PC-9 (cell line): ENCODE measurements at regions not wholly inside any gene's neighbourhood (a gene's known extent, or its start where the extent isn't known, plus 50 kb on each side); places are given as distances from the start of the nearest gene placed in this dataset.

Experiments used
- EZH2 ChIP-seq: fragments of 200-600 bp; sonication (generic); IDR thresholded peaks from 2 replicates; pipeline ENCODE4 v1.8.0; 2017; ENCODE audit warnings: antibody characterized with exemption, low read depth
- TF ChIP-seq, protein P1 (sequence below): fragments of 200-600 bp; sonication (generic); conservative IDR thresholded peaks from 2 replicates; pipeline ENCODE4 v1.6.1; 2017; ENCODE audit warnings: mixed run types, antibody characterized with exemption, mild to moderate bottlenecking, moderate library complexity

DNA sequence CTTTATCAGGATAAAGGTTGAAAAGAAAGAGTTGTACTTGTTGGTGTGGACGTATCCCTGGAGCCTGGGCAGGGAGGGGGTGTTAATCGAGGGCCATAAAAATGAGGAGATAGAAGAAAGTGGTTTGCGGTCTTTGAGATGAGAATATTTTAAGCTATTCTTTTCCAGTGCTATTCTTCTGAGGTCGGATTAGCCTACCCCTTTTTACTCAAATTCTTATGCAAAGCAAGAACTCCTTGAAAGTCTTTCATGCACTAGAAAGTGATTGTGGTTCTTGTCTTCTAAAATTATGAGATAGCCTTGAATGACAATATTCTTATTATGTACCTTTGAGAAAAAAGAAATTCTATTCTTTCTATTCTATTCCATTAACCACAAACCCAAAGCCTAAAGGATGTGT, 201.3 kb upstream of the SEMA3C start:
- TF ChIP-seq, protein P1, sequence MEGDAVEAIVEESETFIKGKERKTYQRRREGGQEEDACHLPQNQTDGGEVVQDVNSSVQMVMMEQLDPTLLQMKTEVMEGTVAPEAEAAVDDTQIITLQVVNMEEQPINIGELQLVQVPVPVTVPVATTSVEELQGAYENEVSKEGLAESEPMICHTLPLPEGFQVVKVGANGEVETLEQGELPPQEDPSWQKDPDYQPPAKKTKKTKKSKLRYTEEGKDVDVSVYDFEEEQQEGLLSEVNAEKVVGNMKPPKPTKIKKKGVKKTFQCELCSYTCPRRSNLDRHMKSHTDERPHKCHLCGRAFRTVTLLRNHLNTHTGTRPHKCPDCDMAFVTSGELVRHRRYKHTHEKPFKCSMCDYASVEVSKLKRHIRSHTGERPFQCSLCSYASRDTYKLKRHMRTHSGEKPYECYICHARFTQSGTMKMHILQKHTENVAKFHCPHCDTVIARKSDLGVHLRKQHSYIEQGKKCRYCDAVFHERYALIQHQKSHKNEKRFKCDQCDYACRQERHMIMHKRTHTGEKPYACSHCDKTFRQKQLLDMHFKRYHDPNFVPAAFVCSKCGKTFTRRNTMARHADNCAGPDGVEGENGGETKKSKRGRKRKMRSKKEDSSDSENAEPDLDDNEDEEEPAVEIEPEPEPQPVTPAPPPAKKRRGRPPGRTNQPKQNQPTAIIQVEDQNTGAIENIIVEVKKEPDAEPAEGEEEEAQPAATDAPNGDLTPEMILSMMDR, result no peak
- TF ChIP-seq EZH2, result no peak
